MM.1S (cell line): ENCODE measurements at regions not wholly inside any gene's neighbourhood (a gene's known extent, or its start where the extent isn't known, plus 50 kb on each side); places are given as distances from the start of the nearest gene placed in this dataset.

Experiments used
- EZH2 ChIP-seq: fragments of 300-600 bp; sonication (generic); optimal IDR thresholded peaks from 2 replicates; pipeline ENCODE3; 2017; ENCODE audit warnings: low read depth, mild to moderate bottlenecking, antibody characterized with exemption, low read length, mixed read lengths
- EZH2phosphoT487 ChIP-seq: fragments of 300-600 bp; sonication (generic); IDR thresholded peaks from 2 replicates; pipeline ENCODE4 v1.6.1; 2018; ENCODE audit warnings: antibody characterized with exemption, low read length
- TF ChIP-seq, protein P1 (sequence below): fragments of 300-600 bp; sonication (generic); IDR thresholded peaks from 2 replicates; pipeline ENCODE4 v1.5.1; 2016; ENCODE audit warnings: antibody characterized with exemption, low read length, mixed read lengths

DNA sequence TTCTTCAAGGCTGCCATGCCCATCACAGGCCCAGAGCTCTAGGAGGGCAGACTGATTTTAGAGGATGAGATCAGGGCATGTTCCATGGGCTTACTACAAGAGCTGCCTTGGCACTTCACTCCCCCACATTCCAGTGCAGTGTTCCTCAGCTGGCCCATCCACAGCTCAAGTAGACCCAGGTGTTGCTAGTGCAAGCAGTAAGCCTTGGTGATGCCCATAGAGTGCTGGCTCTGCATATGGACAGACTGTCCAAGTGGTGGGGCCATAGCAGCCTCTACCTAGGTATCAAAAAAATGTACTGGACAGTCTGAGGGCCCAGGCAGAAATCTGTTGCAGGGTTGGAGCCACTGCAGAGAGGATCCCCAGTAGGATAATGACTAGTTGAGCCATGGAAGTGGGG is 366.6 kb downstream of the FGF10 start:
- TF ChIP-seq, protein P1, sequence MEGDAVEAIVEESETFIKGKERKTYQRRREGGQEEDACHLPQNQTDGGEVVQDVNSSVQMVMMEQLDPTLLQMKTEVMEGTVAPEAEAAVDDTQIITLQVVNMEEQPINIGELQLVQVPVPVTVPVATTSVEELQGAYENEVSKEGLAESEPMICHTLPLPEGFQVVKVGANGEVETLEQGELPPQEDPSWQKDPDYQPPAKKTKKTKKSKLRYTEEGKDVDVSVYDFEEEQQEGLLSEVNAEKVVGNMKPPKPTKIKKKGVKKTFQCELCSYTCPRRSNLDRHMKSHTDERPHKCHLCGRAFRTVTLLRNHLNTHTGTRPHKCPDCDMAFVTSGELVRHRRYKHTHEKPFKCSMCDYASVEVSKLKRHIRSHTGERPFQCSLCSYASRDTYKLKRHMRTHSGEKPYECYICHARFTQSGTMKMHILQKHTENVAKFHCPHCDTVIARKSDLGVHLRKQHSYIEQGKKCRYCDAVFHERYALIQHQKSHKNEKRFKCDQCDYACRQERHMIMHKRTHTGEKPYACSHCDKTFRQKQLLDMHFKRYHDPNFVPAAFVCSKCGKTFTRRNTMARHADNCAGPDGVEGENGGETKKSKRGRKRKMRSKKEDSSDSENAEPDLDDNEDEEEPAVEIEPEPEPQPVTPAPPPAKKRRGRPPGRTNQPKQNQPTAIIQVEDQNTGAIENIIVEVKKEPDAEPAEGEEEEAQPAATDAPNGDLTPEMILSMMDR, result no peak
- no peak for TF ChIP-seq EZH2phosphoT487
- no peak for TF ChIP-seq EZH2
